ENCODE measurements at regions not wholly inside any gene's neighbourhood (a gene's known extent, or its start where the extent isn't known, plus 50 kb on each side); places are given as distances from the start of the nearest gene placed in this dataset.
A peak's percentile ranks its signal among the peaks of the same experiment; 100 is the strongest.

- no peak for DNase-seq
These were observed 50.1 kb upstream of the JPH3 start for GRCh38 chr16:87552072-87552718.

GRCh38 chr16:87551487-87551886 is 50.8 kb upstream of the JPH3 start:
- DNase-seq: no peak

GRCh38 chr16:87550495-87550961 is 51.8 kb upstream of the JPH3 start:
- peak; percentile 63 for DNase-seq

- no peak for DNase-seq
These were observed 52.4 kb upstream of the JPH3 start for GRCh38 chr16:87549627-87550494.

- no peak for DNase-seq
These were observed 54.3 kb upstream of the JPH3 start for GRCh38 chr16:87548046-87548445.

- no peak for DNase-seq
These were observed 50.8 kb upstream of the ZCCHC14 start for GRCh38 chr16:87543436-87544191.

- no peak for DNase-seq
These were observed 49.8 kb upstream of the ZCCHC14 start for GRCh38 chr16:87542531-87543102.

Data from stimulated activated CD4-positive, alpha-beta T cell treated with anti-CD3 and anti-CD28 coated beads, Interleukin-12 subunit alpha, Interleukin-12 subunit beta, amount 100 ng/mL, for 4 hours (primary cell).